ENCODE measurements at regions not wholly inside any gene's neighbourhood (a gene's known extent, or its start where the extent isn't known, plus 50 kb on each side); places are given as distances from the start of the nearest gene placed in this dataset.

DNA sequence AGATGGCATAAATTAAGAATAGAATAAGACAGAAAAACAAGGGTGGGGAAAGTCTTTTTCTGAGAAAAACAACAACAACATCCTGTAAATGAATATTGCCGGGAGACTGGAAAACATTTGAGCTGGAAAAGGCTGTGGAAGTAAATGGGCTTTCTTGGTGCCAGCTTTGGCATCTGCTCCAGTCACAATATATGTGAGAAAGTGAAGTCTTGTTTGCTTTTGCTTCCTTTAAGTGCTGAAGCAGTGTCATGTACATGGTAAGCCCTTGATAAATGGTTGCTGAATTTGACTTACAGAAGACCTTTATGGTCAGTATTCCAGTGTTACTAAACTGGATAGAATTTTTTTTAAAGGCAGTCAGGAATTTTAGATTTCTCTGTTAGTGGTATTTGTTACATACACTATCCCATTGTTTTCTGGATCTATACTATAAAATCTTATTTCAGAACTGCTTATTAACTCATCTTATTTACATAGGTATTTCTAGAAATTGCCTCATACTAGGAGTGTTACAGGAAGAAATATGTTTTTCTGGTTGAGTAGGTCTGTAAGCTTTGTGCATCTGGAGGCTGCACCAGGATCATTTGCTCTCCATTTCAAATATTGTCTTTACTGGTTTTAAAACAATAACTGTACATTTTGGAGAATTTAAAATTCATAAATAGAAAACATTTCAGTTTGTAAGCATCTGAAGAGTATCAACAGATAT lies 201.7 kb upstream of the FOXP2 start:
- WGBS (ENCODE audit: insufficient coverage), result 100% methylated on average over 1 of the region's 1 CpG
- no peaks in the 10 kb centered on the region for H3K36me3 ChIP-seq (replicated peaks in 1 of 2; ENCODE audit: control insufficient read depth in 1 of 2, insufficient read depth in 2 of 2, low read length in 2 of 2)
- no peaks in the 10 kb centered on the region for H3K79me2 ChIP-seq (ENCODE audit: insufficient read depth, low read length)

DNA sequence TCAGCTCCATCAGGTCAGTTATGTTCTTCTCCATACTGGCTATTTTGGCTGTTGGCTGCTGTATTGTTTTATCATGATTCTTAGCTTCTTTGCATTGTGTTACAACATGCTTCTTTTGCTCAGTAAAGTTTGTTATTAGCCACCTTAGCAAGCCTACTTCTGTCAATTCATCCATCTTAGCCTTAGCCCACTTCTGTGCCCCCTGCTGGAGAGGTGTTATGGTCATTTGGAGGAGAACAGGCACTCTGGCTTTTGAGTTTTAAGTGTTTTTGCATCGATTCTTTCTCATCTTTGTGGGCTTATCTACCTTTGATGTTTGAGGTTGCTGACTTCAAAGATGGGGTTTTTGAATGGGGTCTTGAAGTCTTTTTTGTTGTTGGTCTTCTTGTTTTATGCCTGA lies 204.6 kb upstream of the FOXP2 start:
- Mint-ChIP-seq H3K4me1 (no peaks in the 10 kb centered on the region), H3K9me3 (peaks cover 0 to 10% (median 2%) of the 10 kb centered on the region in 7 donors), H3K36me3 (no peaks in the 10 kb centered on the region), H3K4me3 (no peak overlapping the region), H3K27me3 (ENCODE audit: low read depth in 3 of 3) (peaks cover 0 to 3% (median 2%) of the 10 kb centered on the region in 3 donors), H3K27ac (no peak overlapping the region)
- TF ChIP-seq, protein P1, sequence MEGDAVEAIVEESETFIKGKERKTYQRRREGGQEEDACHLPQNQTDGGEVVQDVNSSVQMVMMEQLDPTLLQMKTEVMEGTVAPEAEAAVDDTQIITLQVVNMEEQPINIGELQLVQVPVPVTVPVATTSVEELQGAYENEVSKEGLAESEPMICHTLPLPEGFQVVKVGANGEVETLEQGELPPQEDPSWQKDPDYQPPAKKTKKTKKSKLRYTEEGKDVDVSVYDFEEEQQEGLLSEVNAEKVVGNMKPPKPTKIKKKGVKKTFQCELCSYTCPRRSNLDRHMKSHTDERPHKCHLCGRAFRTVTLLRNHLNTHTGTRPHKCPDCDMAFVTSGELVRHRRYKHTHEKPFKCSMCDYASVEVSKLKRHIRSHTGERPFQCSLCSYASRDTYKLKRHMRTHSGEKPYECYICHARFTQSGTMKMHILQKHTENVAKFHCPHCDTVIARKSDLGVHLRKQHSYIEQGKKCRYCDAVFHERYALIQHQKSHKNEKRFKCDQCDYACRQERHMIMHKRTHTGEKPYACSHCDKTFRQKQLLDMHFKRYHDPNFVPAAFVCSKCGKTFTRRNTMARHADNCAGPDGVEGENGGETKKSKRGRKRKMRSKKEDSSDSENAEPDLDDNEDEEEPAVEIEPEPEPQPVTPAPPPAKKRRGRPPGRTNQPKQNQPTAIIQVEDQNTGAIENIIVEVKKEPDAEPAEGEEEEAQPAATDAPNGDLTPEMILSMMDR (IDR thresholded peaks at IDR 0.05), result no peak
- Histone ChIP-seq H3K27me3 (ENCODE audit: control insufficient read depth in 2 of 2, insufficient read depth in 2 of 2, low read length in 2 of 2) (no peaks in the 10 kb centered on the region), H3K36me3 (replicated peaks in 1 of 2; ENCODE audit: control insufficient read depth in 1 of 2, insufficient read depth in 2 of 2, low read length in 2 of 2) (no peaks in the 10 kb centered on the region), H3K4me3 (replicated peaks in 1 of 3; ENCODE audit: low read depth in 2 of 3, low read length in 3 of 3) (no peak overlapping the region), H3K27ac (ENCODE audit: low read depth in 1 of 2, low read length in 2 of 2) (no peak overlapping the region), H2AFZ (ENCODE audit: insufficient read depth, low read depth, low read length, poor library complexity, severe bottlenecking) (no peak overlapping the region), H3K9ac (ENCODE audit: insufficient read depth, low read length, poor library complexity, severe bottlenecking) (no peak overlapping the region), H3K9me3 (replicated peaks in 1 of 2; ENCODE audit: control insufficient read depth in 1 of 2, insufficient read depth in 1 of 2, low read length in 2 of 2) (peaks cover 0 to 2% of the 10 kb centered on the region in 2 donors), H3K4me1 (ENCODE audit: control insufficient read depth in 1 of 2, insufficient read depth in 2 of 2, low read length in 2 of 2) (no peaks in the 10 kb centered on the region), H4K20me1 (ENCODE audit: insufficient read depth, low read length) (no peaks in the 10 kb centered on the region), H3K4me2 (replicated peaks; ENCODE audit: extremely low read depth, low read length, poor library complexity, severe bottlenecking) (no peak overlapping the region), H3K79me2 (ENCODE audit: insufficient read depth, low read length) (no peaks in the 10 kb centered on the region)
- DNase-seq, result no peak
- WGBS (ENCODE audit: insufficient coverage), result 71% methylated on average over 1 of the region's 1 CpG
- intact Hi-C loops (cut with micrococcal nuclease), result no loop called here

More for the DNA sequence above, 201.7 kb upstream of the FOXP2 start:
- Histone ChIP-seq H3K9me3 (replicated peaks in 1 of 2; ENCODE audit: control insufficient read depth in 1 of 2, insufficient read depth in 1 of 2, low read length in 2 of 2) (peaks cover 0 to 2% of the 10 kb centered on the region in 2 donors), H3K4me3 (replicated peaks in 1 of 3; ENCODE audit: low read depth in 2 of 3, low read length in 3 of 3) (no peak overlapping the region), H3K4me2 (replicated peaks; ENCODE audit: extremely low read depth, low read length, poor library complexity, severe bottlenecking) (no peak overlapping the region), H3K9ac (ENCODE audit: insufficient read depth, low read length, poor library complexity, severe bottlenecking) (no peak overlapping the region), H4K20me1 (ENCODE audit: insufficient read depth, low read length) (no peaks in the 10 kb centered on the region), H3K4me1 (ENCODE audit: control insufficient read depth in 1 of 2, insufficient read depth in 2 of 2, low read length in 2 of 2) (no peaks in the 10 kb centered on the region), H3K27me3 (ENCODE audit: control insufficient read depth in 2 of 2, insufficient read depth in 2 of 2, low read length in 2 of 2) (no peaks in the 10 kb centered on the region), H2AFZ (ENCODE audit: insufficient read depth, low read depth, low read length, poor library complexity, severe bottlenecking) (no peak overlapping the region), H3K27ac (ENCODE audit: low read depth in 1 of 2, low read length in 2 of 2) (no peak overlapping the region)
- TF ChIP-seq, protein P1 (IDR thresholded peaks at IDR 0.05), result no peak
- peaks cover 0 to 3% (median 2%) of the 10 kb centered on the region in 3 donors for H3K27me3 Mint-ChIP-seq (ENCODE audit: low read depth in 3 of 3)
- H3K9me3 Mint-ChIP-seq, result peaks cover 0 to 10% (median 2%) of the 10 kb centered on the region in 7 donors
- intact Hi-C loops (cut with micrococcal nuclease), result no loop called here
- H3K4me3 Mint-ChIP-seq, result no peak overlapping the region
- no peaks in the 10 kb centered on the region for H3K36me3 Mint-ChIP-seq
- no peak for DNase-seq
- no peaks in the 10 kb centered on the region for H3K4me1 Mint-ChIP-seq
- no peak overlapping the region for H3K27ac Mint-ChIP-seq
